IPS-15b (cell line): ENCODE measurements at regions not wholly inside any gene's neighbourhood (a gene's known extent, or its start where the extent isn't known, plus 50 kb on each side); places are given as distances from the start of the nearest gene placed in this dataset.

ENCODE experiments used
- H3K27me3 ChIP-seq: one replicate; pipeline ENCODE4 v1.6.1; 2013; ENCODE audit warnings: low read length; ENCODE audit not compliant: control insufficient read depth, insufficient read depth
- H3K36me3 ChIP-seq: one replicate; pipeline ENCODE4 v1.6.1; 2013; ENCODE audit warnings: low read length; ENCODE audit not compliant: control insufficient read depth, insufficient read depth
- H3K4me1 ChIP-seq: one replicate; pipeline ENCODE4 v1.6.1; 2013; ENCODE audit warnings: mild to moderate bottlenecking, low read length; ENCODE audit not compliant: control insufficient read depth, insufficient read depth
- H3K4me3 ChIP-seq: one replicate; pipeline ENCODE4 v1.5.1; 2013; ENCODE audit warnings: low read depth, low read length
- H3K9ac ChIP-seq: one replicate; pipeline ENCODE4 v1.6.1; 2013; ENCODE audit warnings: low read depth, mild to moderate bottlenecking, low read length
- H3K9me3 ChIP-seq: one replicate; pipeline ENCODE4 v1.6.1; 2013; ENCODE audit warnings: mild to moderate bottlenecking, low read length; ENCODE audit not compliant: control insufficient read depth, insufficient read depth

- Histone ChIP-seq H3K4me3 (no peak overlapping the region), H3K4me1 (no peaks in the 10 kb centered on the region), H3K9ac (no peak overlapping the region), H3K36me3 (no peaks in the 10 kb centered on the region), H3K27me3 (no peaks in the 10 kb centered on the region), H3K9me3 (no peaks in the 10 kb centered on the region)
Measured at GRCh38 chr17:71914042-71914441, 206.8 kb upstream of the SOX9 start.

GRCh38 chr17:71914812-71915211 is 206.0 kb upstream of the SOX9 start:
- Histone ChIP-seq H3K4me1 (no peaks in the 10 kb centered on the region), H3K9me3 (no peaks in the 10 kb centered on the region), H3K9ac (no peak overlapping the region), H3K36me3 (no peaks in the 10 kb centered on the region), H3K4me3 (no peak overlapping the region), H3K27me3 (no peaks in the 10 kb centered on the region)

DNA sequence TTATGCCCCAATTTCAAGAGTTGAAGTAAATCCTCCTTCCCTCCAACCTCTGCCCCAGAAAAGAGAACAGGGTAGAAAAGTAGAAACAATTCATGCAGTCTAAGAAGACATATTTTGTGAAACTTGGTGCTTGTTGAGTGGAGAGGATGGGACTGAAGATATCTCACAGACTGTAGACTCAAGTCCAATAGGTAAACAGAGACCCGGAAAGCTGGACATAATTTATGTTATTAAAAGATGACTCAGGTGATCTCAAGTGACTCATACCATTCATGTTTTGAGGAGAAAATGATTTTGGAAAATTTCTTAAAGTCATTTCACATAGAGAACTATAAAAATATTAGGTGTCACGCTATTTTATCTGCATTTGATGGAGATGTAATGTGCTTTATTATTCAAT is 203.1 kb upstream of the SOX9 start:
- no peak overlapping the region for H3K4me3 ChIP-seq
- H3K27me3 ChIP-seq: no peaks in the 10 kb centered on the region
- H3K9me3 ChIP-seq: no peaks in the 10 kb centered on the region
- H3K36me3 ChIP-seq: no peaks in the 10 kb centered on the region
- no peak overlapping the region for H3K9ac ChIP-seq
- H3K4me1 ChIP-seq: no peaks in the 10 kb centered on the region

- no peak overlapping the region for H3K9ac ChIP-seq
- no peaks in the 10 kb centered on the region for H3K4me1 ChIP-seq
- H3K27me3 ChIP-seq: no peaks in the 10 kb centered on the region
- no peaks in the 10 kb centered on the region for H3K36me3 ChIP-seq
- H3K9me3 ChIP-seq: no peaks in the 10 kb centered on the region
- no peak overlapping the region for H3K4me3 ChIP-seq
Measured at GRCh38 chr17:71919186-71919585, 201.6 kb upstream of the SOX9 start.

DNA sequence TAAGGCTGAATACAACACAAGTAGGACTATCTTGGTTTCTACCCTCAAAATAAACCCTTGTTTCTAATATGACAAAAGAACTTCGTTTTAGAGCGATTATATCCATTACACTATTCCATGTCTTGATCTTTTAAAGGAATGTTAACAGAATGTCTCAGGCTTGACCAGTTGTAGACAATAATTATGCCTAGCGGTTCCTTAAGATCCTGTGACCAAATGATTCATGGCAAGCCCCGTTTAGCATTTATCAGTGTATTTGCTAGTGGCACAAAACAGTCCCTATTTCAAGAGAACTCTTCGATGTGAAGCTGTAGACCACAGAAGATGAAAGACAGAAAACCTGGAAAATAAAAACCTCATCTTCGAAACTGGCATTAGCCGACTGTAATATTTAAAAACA is 200.9 kb upstream of the SOX9 start:
- Histone ChIP-seq H3K27me3 (no peaks in the 10 kb centered on the region), H3K9ac (no peak overlapping the region), H3K36me3 (no peaks in the 10 kb centered on the region), H3K4me3 (no peak overlapping the region), H3K4me1 (no peaks in the 10 kb centered on the region), H3K9me3 (no peaks in the 10 kb centered on the region)

DNA sequence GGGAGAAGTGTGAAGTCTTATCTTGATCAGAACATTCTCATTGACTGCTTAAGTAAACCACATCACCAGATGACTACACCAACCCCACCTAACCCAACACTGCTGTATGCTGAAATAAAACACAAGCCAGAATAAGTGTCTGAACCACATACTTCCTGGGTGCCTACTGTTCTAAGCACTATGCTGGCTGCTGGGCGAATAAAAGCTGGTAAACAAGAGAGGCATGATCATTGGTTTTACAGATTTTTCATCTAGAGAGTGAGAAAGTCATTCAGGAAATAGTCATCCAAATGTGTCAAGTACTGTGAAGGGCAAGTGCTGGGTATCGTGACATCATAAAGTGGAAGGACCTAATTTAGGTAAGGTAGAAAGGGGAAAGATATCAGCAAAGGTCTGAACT is 199.0 kb upstream of the SOX9 start:
- H3K27me3 ChIP-seq: no peaks in the 10 kb centered on the region
- H3K4me1 ChIP-seq: no peaks in the 10 kb centered on the region
- H3K9ac ChIP-seq: no peak overlapping the region
- H3K9me3 ChIP-seq: no peaks in the 10 kb centered on the region
- no peak overlapping the region for H3K4me3 ChIP-seq
- no peaks in the 10 kb centered on the region for H3K36me3 ChIP-seq

DNA sequence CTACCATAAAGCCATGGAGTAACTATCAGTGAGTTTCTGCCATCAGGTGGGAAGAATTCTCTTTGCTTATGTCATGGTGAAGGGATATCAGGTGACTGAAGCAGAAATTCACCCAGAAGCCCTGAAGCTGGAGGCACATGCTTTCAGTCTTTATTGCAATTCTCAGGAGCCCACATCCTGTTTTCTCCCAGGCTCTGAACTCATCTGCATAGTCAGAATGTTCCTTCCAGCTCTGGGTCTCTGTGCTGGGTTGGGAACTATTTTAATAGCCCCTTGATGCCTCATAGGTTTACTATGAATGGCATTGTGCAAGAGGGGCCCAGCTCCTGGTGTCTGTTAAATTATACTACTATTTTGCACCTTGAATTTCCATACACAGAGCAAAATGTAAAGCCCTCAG is 198.4 kb upstream of the SOX9 start:
- Histone ChIP-seq H3K9me3 (no peaks in the 10 kb centered on the region), H3K36me3 (no peaks in the 10 kb centered on the region), H3K4me1 (no peaks in the 10 kb centered on the region), H3K27me3 (no peaks in the 10 kb centered on the region), H3K9ac (no peak overlapping the region), H3K4me3 (no peak overlapping the region)

DNA sequence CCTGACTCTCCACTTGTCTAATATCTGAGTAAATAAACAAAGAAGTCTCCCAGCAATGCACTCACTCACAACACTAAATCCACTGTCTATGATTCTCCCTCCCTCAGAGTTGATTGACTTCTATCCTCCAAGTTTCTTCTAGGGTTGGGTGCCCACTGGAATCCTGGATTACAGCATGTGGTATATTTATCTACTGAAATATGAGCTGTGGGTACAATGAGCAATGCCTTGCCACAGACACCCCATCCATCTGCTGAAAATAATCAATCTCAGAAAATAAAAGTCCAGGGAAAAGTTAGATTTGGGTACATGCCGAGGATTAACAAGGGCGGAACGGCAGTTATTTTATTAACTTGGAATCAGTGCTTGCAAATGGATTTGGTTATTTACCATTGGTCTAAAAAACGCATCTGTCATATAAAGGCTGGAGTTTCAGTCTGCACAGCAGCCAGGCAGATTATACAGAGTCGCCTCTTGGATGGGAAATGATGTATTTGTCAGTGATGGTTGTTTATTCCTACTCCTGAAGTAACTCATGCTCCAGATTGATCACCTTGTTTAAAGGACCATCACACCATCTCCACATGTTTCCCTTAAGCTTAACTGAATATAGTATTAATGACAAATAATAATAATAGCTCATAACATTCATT is 193.9 kb upstream of the SOX9 start:
- Histone ChIP-seq H3K36me3 (no peaks in the 10 kb centered on the region), H3K27me3 (no peaks in the 10 kb centered on the region), H3K4me3 (no peak overlapping the region), H3K9ac (no peak overlapping the region), H3K4me1 (no peaks in the 10 kb centered on the region), H3K9me3 (no peaks in the 10 kb centered on the region)

DNA sequence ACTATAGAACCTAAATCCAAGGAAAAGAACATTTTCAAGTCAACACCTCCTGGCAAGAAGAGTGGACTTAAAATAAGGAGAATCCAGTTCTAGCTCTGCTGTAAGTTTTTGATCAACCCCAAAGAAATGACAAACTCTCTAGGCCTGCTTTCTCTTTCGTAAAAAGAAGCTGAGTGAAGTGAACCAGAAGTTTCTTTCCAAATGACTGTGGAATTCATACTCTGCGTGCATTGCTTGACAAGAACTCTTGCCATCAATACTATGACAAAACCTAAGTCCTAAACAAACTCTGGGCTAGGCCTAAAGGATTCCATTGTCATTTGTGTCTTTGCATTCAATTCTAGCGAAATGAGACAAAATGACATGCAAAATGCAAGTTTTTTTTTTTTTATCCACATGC is 187.5 kb upstream of the SOX9 start:
- no peak overlapping the region for H3K9ac ChIP-seq
- no peak overlapping the region for H3K4me3 ChIP-seq
- no peaks in the 10 kb centered on the region for H3K36me3 ChIP-seq
- H3K4me1 ChIP-seq: no peaks in the 10 kb centered on the region
- no peaks in the 10 kb centered on the region for H3K9me3 ChIP-seq
- no peaks in the 10 kb centered on the region for H3K27me3 ChIP-seq

DNA sequence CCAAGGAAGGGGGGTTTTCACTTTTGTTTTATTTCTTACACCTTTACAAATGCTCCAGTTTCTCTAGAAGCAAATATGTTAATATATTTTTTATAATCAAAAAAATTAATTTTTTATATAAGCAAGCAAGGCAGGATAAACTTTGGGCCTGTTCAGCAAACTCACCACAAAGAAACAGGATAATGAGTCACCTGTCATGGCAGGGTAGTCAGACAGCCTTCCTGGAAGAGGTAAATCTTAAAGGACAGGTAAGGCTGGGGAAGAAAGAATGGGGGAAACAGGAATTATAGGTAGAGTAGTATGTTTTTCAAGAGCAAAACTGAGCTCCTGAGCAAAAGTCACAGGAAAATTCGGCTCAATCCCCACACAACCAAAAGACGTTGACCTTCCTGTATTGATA is 186.3 kb upstream of the SOX9 start:
- H3K9me3 ChIP-seq: no peaks in the 10 kb centered on the region
- no peaks in the 10 kb centered on the region for H3K27me3 ChIP-seq
- H3K4me3 ChIP-seq: no peak overlapping the region
- no peaks in the 10 kb centered on the region for H3K4me1 ChIP-seq
- no peak overlapping the region for H3K9ac ChIP-seq
- H3K36me3 ChIP-seq: no peaks in the 10 kb centered on the region

DNA sequence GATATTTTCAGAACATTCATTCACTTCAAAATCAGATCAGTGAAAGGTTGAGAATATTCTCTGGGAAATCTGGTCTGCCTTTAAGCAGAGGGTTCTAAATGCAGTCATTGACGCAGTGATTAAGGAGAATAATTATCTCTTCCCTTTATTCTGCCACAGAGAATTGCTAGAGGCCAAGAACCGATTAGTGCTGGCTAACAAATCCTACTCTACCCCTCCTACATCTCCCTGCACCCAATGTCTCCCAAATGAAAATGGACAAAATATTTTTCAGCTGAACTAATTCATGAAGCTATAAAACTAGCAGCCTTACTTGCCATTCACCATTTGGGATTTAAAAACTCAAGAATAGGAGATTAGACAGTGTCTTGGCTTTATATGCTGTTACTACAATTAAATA is 185.5 kb upstream of the SOX9 start:
- Histone ChIP-seq H3K9ac (no peak overlapping the region), H3K4me3 (no peak overlapping the region), H3K27me3 (no peaks in the 10 kb centered on the region), H3K36me3 (no peaks in the 10 kb centered on the region), H3K9me3 (no peaks in the 10 kb centered on the region), H3K4me1 (no peaks in the 10 kb centered on the region)

DNA sequence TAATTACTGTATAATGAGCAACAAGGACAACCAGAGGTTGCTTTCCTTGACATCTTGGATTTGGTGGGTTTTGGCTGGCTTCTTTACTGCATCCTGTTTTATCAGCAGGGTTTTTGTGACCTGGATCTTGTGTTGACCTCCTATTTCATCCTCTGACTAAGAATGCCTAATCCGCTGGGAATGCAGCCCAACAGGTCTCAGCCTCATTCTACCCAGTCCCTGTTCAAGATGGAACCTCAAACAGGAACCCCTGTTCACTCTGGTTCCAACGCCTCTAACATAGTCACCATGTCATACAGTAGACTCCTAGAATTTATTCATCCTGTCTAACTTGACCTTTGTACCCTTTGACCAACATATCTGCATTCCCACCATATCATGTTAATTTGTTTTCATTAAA is 183.8 kb upstream of the SOX9 start:
- H3K4me3 ChIP-seq: no peak overlapping the region
- H3K9me3 ChIP-seq: no peaks in the 10 kb centered on the region
- H3K4me1 ChIP-seq: no peaks in the 10 kb centered on the region
- no peak overlapping the region for H3K9ac ChIP-seq
- H3K27me3 ChIP-seq: no peaks in the 10 kb centered on the region
- H3K36me3 ChIP-seq: no peaks in the 10 kb centered on the region
